T-cell (primary cell): ENCODE measurements at regions not wholly inside any gene's neighbourhood (a gene's known extent, or its start where the extent isn't known, plus 50 kb on each side); places are given as distances from the start of the nearest gene placed in this dataset.

Experiments used
- ATAC-seq, 4 experiments: fragments of 200-7000 bp in 3 of 4; fragments of 150-1000 bp in 1 of 4; cut with Tn5 transposase; replicated peaks in 1 of 4; 1 replicate in 3 of 4; 2 replicates in 1 of 4; pipeline ENCODE4 v1.10.0; 2021; ENCODE audit warnings: moderate library complexity in 3 of 4, mild to moderate bottlenecking in 2 of 4, moderate number of reproducible peaks in 1 of 4
- CTCF ChIA-PET, 2 donors: fragments of 300-600 bp; sonication (Branson Sonifier 250); formaldehyde crosslinking; loops; one replicate each; lab custom pipeline; 2022; ENCODE audit warnings: antibody characterized with exemption in 2 of 2; lab: Charles Lee
- POLR2A ChIA-PET, 2 donors: fragments of 300-600 bp; sonication (Branson Sonifier 250); formaldehyde crosslinking; loops; one replicate each; lab custom pipeline; 2022; ENCODE audit warnings: antibody characterized with exemption in 2 of 2; lab: Charles Lee
- DNase-seq, 35 experiments: peaks; one replicate each; pipeline versions ENCODE4 v3.0.0 to v3.0.0-alpha.2; 2013 to 2023
- H3K27ac ChIP-seq: one replicate; pipeline ENCODE4 v1.5.1; 2013; ENCODE audit warnings: low read length
- H3K27me3 ChIP-seq, 2 experiments: replicated peaks in 1 of 2; 1 replicate in 1 of 2; 2 replicates in 1 of 2; pipeline versions ENCODE4 v1.6.1 to v1.7.0; 2013; ENCODE audit warnings: low read length in 1 of 2, mixed read lengths in 1 of 2; ENCODE audit not compliant: control insufficient read depth in 2 of 2, insufficient read depth in 2 of 2; ENCODE audit errors: extremely low read depth in 1 of 2
- H3K36me3 ChIP-seq, 2 donors: 1 replicate in 1 of 2; 2 replicates in 1 of 2; pipeline versions ENCODE4 v1.6.1 to v1.7.0; 2013; ENCODE audit warnings: low read length in 1 of 2; ENCODE audit not compliant: control insufficient read depth in 2 of 2, insufficient read depth in 1 of 2; ENCODE audit errors: extremely low read depth in 1 of 2
- H3K4me1 ChIP-seq, 2 experiments: 1 replicate in 1 of 2; 2 replicates in 1 of 2; pipeline versions ENCODE4 v1.6.1 to v1.7.0; 2013; ENCODE audit warnings: low read length in 2 of 2, mixed read lengths in 1 of 2; ENCODE audit not compliant: insufficient read depth in 2 of 2, control insufficient read depth in 1 of 2; ENCODE audit errors: extremely low read depth in 1 of 2
- H3K4me3 ChIP-seq, 2 donors: 1 replicate in 1 of 2; 2 replicates in 1 of 2; pipeline versions ENCODE4 v1.5.1 to v1.7.0; 2013; ENCODE audit warnings: mild to moderate bottlenecking in 2 of 2, low read length in 1 of 2, moderate library complexity in 1 of 2; ENCODE audit not compliant: control insufficient read depth in 1 of 2; ENCODE audit errors: extremely low read depth in 1 of 2
- H3K9me3 ChIP-seq: 2 replicates; pipeline ENCODE4 v1.7.0; 2013
- H3K27ac Mint-ChIP-seq, 2 donors: one replicate each; pipeline ENCODE4 v1.8.0; 2020 to 2021; ENCODE audit warnings: mild to moderate bottlenecking in 2 of 2, mixed read lengths in 2 of 2
- H3K27me3 Mint-ChIP-seq, 2 donors: one replicate each; pipeline ENCODE4 v1.8.0; 2021 to 2022; ENCODE audit warnings: mixed read lengths in 2 of 2
- H3K36me3 Mint-ChIP-seq: one replicate; pipeline ENCODE4 v1.8.0; 2021; ENCODE audit warnings: mixed read lengths
- H3K4me1 Mint-ChIP-seq, 3 donors: one replicate each; pipeline ENCODE4 v1.8.0; 2020 to 2022; ENCODE audit warnings: mixed read lengths in 3 of 3, mild to moderate bottlenecking in 1 of 3
- H3K4me3 Mint-ChIP-seq, 3 donors: one replicate each; pipeline ENCODE4 v1.8.0; 2020 to 2022; ENCODE audit warnings: mild to moderate bottlenecking in 3 of 3, mixed read lengths in 3 of 3, moderate library complexity in 3 of 3
- H3K9me3 Mint-ChIP-seq, 3 donors: one replicate each; pipeline ENCODE4 v1.8.0; 2020 to 2022; ENCODE audit warnings: mixed read lengths in 3 of 3
- WGBS: methylation state at CpG from one replicate; pipeline ENCODE4 v1.1.5; 2013; ENCODE audit warnings: missing lambda C conversion rate; ENCODE audit not compliant: insufficient coverage; 5-methylcytosine and 5-hydroxymethylcytosine counted together

- H3K27ac Mint-ChIP-seq = no peak overlapping the region
- POLR2A ChIA-PET = no interaction called here
- ATAC-seq = no peak
- no peaks in the 10 kb centered on the region for H3K9me3 Mint-ChIP-seq
- peaks cover 0 to 4% of the 10 kb centered on the region in 2 donors for H3K27me3 Mint-ChIP-seq
- no peaks in the 10 kb centered on the region for H3K36me3 ChIP-seq
- 71% methylated on average over 3 of the region's 5 CpGs for WGBS
- H3K4me3 ChIP-seq = no peak overlapping the region
- no peak overlapping the region for H3K4me3 Mint-ChIP-seq
- H3K27ac ChIP-seq = no peak overlapping the region
- peaks cover 2% of the 10 kb centered on the region for H3K36me3 Mint-ChIP-seq
- DNase-seq = no peak
- H3K27me3 ChIP-seq = no peaks in the 10 kb centered on the region
- no peaks in the 10 kb centered on the region for H3K9me3 ChIP-seq
- H3K4me1 Mint-ChIP-seq = peaks cover 0 to 6% (median 0%) of the 10 kb centered on the region in 3 donors
- CTCF ChIA-PET = no interaction called here
- H3K4me1 ChIP-seq = no peaks in the 10 kb centered on the region
These were observed 58.7 kb upstream of the ZNF599 start for GRCh38 chr19:34831714-34832113.

GRCh38 chr19:34828156-34828555, 55.1 kb upstream of the ZNF599 start:
- Histone ChIP-seq H3K4me3 (no peak overlapping the region), H3K9me3 (no peaks in the 10 kb centered on the region), H3K36me3 (no peaks in the 10 kb centered on the region), H3K27me3 (no peaks in the 10 kb centered on the region), H3K27ac (no peak overlapping the region), H3K4me1 (no peaks in the 10 kb centered on the region)
- DNase-seq (no peak), ATAC-seq (no peak)
- CTCF ChIA-PET = no interaction called here
- no peaks in the 10 kb centered on the region for H3K27me3 Mint-ChIP-seq
- peaks cover 8% of the 10 kb centered on the region for H3K36me3 Mint-ChIP-seq
- no peak overlapping the region for H3K27ac Mint-ChIP-seq
- WGBS = no CpG with 5 or more reads among the region's 3 CpGs
- no peak overlapping the region for H3K4me3 Mint-ChIP-seq
- H3K9me3 Mint-ChIP-seq = no peaks in the 10 kb centered on the region
- POLR2A ChIA-PET = no interaction called here
- peaks cover 0 to 3% (median 0%) of the 10 kb centered on the region in 3 donors for H3K4me1 Mint-ChIP-seq

- Mint-ChIP-seq H3K27ac (no peak overlapping the region), H3K4me1 (no peaks in the 10 kb centered on the region), H3K9me3 (no peaks in the 10 kb centered on the region), H3K36me3 (peaks cover 11% of the 10 kb centered on the region), H3K27me3 (no peaks in the 10 kb centered on the region), H3K4me3 (no peak overlapping the region)
- DNase-seq (no peak), ATAC-seq (no peak)
- H3K27ac ChIP-seq = no peak overlapping the region
- ChIA-PET CTCF (no interaction called here), POLR2A (no interaction called here)
- H3K4me3 ChIP-seq = no peak overlapping the region
- no peaks in the 10 kb centered on the region for H3K27me3 ChIP-seq
- 90% methylated on average over 8 of the region's 10 CpGs for WGBS
- no peaks in the 10 kb centered on the region for H3K36me3 ChIP-seq
- H3K4me1 ChIP-seq = no peaks in the 10 kb centered on the region
- no peaks in the 10 kb centered on the region for H3K9me3 ChIP-seq
These were observed 52.2 kb upstream of the ZNF599 start for GRCh38 chr19:34825212-34825611.

GRCh38 chr19:34824686-34825085, 51.7 kb upstream of the ZNF599 start:
- Mint-ChIP-seq H3K4me1 (no peaks in the 10 kb centered on the region), H3K4me3 (no peak overlapping the region), H3K9me3 (no peaks in the 10 kb centered on the region), H3K27ac (no peak overlapping the region), H3K27me3 (no peaks in the 10 kb centered on the region), H3K36me3 (peaks cover 16% of the 10 kb centered on the region)
- Histone ChIP-seq H3K4me3 (no peak overlapping the region), H3K27ac (no peak overlapping the region), H3K27me3 (no peaks in the 10 kb centered on the region), H3K9me3 (no peaks in the 10 kb centered on the region), H3K4me1 (no peaks in the 10 kb centered on the region), H3K36me3 (no peaks in the 10 kb centered on the region)
- ChIA-PET CTCF (no interaction called here), POLR2A (interaction anchor here in 1 of 2 donors (0.5 kb wide), 1 partner anchor 995 kb away, joined by 3 read pairs; no protein-coding TSS in a partner anchor)
- ATAC-seq (no peak), DNase-seq (no peak)
- WGBS = no CpG with 5 or more reads among the region's 4 CpGs
